HuH-7.5 (cell line): ENCODE measurements at regions not wholly inside any gene's neighbourhood (a gene's known extent, or its start where the extent isn't known, plus 50 kb on each side); places are given as distances from the start of the nearest gene placed in this dataset.
"Not testable (repeated sequence)": the region's sequence is repeated elsewhere in the genome, so short reads cannot be mapped to it uniquely, and the experiment has no call there.

Experiments
- DNase-seq: peaks from one replicate; pipeline ENCODE4 v3.0.0; 2011; ENCODE audit warnings: low spot score

DNA sequence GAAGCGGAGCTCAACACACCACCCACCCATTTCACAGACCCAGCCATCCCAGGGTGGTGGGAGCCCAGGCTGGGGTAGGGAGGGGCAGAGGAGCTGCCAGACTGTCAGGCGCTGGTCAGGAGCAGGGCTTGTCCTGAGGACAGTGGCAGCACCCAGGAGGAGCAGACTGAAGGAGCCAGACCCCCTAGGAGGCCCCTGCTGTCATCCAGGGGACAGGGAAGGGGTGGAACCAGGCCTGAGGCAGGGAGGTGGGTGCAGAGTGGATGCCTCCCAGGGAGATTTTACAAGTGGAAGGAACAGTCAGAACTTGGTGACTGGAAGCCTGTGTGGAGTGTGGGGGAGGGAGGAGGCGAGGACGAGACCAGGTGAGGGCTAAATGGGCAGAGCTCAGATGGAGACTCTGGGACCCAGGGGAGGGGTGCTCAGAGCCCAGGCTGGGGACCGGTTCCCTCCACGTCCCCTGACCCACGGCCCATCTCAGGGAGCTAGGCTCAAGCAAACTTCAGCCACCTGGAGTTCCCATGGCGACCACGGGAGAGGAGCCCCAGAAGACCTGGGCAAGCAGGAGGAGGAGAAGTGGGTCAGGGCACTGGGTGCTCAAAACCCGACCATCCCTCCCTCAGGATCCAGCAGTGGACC is 215.4 kb downstream of the TBC1D2B start:
- not testable (repeated sequence) for DNase-seq

DNA sequence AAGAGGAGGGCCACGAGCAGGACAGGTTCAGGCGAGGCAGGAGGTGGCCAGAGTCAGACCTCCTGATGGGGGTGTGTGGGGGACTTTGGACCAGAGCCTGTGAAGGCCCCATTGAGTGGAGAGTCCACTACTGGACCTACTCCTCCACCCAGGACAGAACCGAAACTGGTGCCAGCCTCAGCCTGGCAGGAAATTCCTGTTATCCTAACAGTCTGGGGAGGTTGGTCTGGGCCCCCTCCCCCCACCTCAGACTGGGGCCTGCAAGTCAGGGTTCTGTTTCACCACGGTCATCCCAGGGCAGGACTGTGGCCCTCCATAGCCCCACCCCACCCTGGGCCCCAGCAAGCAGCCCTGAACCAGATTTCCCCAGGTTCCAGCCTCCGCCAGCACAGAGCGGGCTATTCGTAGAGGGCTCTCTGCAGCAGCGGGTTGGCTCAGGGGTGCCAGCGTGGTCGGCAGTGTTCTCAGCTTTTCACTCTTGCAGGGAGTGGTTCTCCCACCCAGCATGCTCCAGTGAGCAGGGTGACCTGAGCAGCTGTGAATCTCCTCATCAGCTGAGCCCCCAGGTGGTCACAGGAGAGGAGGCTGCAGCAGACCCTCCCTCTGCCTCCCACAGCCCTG is 217.3 kb downstream of the TBC1D2B start:
- no peak for DNase-seq

DNA sequence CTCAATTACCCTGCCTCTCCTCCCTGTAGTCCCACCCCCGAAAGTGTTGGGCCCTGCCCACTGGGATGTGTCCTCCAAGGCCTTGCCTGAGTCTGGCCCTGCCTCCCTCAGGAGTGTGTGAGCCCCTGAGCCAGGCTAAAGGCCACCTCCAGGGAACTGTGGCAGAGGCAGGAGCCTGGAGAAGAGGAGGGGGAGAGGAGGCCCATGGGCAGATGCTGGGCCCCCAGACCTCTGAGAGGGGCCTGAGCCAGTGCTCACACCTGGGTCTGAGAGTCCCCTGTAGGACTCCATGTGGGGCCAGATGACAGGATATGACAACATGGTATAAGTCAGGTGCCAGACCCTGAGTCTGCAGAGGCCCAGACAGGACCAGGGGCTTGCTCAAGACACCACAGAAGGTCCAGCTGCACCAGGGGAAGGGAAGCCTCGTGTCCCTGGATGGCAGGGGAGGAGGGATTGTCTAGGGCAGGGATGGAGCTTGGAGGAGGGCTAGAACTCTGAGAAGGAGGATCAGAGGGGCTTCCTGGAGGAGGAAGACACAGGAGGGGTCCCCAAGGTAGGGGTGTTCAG is 217.9 kb downstream of the TBC1D2B start:
- DNase-seq = no peak

DNA sequence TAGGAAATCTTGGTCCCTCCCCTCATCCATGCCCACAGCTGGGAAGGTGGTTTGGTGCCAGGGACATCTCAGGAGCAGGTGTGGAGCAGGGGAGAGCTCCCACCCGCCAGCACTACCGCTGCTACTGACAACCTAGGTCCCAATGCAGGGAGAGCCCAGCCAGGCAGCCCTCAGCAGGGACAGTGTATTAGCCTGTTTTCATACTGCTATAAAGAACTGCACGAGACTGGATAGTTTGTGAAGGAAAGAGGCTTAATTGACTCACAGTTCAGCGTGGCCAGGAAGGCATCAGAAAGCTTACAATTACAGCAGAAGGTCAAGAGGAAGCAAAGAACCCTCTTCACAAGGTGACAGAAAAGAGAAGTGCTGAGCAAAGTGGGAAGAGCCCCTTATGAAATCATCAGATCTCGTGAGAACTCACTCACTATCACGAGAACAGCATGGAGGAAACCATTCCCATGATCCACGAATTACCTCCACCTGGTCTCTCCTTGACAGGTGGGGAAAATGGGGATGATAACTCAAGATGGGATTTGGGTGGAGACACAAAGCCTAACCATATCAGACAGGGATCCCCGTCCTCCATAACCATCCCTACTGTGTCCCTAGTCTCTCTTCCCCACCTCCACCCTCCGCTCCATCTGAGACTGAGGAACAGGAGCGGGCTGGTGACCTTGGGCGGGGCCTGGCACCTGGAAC is 218.6 kb downstream of the TBC1D2B start:
- no peak for DNase-seq

DNA sequence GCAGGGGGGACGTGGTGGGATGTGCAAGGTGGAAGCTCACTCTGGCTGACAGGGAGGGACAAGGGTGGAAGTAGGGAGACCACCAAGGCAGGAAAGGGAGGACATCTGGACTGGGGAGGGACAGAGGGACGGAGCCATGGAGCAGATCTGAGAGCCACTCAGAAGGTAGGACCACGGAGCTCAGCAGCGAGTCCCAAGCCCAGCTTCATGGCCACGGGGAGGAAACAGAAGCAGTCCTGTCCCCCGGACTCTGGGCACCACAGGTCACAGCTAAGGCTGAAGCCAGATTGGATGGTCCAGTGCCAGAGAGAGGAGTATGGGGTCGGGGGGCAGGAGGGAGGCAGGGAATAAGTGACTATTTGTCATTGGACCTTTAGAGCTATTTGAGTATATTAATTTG is 220.1 kb downstream of the TBC1D2B start:
- DNase-seq = no peak

DNA sequence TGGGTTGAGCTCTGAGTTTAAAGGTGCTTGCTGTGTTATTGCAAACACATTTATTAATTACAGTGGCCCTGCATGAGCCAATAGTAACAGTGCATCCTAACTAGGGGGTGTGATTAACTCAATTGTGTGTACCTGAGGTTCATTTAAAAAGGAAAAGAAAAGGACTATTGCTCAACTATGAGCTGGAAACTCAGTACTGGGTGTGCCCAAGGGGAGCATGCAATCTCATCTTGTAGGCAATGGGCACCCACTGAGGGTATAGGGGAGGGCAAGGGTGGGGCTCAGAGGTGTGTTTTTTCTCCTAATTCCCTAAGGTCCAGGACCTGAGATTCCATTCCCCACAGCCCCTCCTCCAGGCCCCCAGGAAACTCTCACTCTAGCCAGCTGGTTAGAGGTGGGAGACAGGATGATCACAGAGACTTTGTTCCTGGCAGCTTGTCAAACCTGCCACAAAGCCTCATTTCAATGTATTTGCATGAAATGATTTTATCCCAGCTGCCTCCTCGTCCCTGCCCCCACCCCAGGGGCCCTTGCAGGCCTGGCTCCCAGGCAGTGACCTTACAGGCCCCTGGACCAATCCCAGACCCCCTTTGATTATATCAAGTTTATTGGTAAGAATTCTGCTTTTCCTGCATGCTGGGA is 220.7 kb downstream of the TBC1D2B start:
- DNase-seq = no peak

DNA sequence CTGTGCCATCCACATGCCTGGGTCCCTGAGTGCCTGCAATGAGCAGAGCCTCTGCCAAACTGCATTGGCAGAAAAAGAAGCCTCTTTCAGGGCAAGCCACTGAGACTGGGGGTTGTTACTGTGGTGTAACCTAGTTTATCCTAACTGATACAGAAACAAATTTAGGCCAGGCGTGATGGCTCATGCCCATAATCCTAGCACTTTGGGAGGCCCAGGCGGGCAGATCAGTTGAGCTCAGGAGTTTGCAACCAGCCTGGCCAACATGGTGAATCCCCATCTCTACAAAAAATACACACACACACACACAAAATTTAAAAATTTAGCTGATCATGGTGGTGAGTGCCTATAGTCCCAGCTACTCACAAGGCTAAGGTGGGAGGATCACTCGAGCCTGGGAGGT is 221.6 kb downstream of the TBC1D2B start:
- no peak for DNase-seq

DNA sequence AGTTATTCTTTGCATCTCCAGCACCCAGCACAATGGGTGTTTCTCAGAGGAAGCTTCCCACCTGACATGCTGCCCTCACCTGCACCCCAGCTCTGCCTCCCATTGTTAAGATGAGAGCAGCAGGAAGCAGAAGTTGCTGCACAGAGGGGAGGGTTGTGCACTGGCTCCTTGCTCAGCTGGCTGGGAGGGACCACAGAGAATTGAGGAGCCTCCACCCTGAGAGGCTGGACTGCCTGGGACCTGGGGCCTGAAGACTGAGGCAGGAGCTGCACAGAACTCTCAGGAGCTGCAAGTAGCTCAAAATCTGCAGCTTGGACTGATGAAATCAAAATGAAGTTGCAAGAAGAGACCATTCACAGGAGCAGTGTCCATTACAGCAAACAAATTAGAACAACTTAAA is 222.3 kb upstream of the LINGO1 start:
- no peak for DNase-seq

DNA sequence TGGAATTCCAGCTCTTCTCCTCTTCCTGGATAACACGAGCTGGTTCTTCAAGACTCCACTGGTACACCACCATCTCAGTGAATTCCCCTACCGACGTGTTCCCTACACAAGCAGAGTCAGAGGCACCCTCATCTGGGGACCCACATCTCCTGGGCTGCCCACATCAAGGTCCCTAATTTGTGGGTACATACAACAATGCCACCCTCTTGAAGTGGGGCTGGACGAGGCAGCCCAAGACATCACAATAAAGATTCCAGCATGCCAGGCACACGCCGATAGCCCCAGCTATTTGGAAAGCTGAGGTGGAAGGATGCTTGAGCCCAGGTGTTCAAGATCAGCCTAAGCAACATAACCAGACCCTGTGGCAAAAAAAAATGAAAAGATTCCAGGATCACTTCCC is 221.2 kb upstream of the LINGO1 start:
- DNase-seq = no peak

DNA sequence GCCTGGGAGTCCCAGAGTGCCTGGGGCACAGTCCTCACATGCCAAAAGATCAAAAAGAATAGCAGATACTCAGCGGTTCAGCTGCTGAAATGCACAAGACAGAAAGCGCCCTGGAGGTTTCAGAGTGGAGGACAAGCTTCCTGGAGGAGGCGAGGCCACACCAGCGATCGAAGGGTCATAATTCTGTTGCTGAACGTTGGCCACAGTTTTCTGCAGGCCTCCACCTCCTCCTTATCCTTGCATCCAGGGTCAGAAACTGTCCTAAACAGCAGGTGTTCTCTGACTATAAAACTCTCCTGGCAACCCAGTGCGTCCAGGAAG is 220.3 kb upstream of the LINGO1 start:
- DNase-seq = no peak

DNA sequence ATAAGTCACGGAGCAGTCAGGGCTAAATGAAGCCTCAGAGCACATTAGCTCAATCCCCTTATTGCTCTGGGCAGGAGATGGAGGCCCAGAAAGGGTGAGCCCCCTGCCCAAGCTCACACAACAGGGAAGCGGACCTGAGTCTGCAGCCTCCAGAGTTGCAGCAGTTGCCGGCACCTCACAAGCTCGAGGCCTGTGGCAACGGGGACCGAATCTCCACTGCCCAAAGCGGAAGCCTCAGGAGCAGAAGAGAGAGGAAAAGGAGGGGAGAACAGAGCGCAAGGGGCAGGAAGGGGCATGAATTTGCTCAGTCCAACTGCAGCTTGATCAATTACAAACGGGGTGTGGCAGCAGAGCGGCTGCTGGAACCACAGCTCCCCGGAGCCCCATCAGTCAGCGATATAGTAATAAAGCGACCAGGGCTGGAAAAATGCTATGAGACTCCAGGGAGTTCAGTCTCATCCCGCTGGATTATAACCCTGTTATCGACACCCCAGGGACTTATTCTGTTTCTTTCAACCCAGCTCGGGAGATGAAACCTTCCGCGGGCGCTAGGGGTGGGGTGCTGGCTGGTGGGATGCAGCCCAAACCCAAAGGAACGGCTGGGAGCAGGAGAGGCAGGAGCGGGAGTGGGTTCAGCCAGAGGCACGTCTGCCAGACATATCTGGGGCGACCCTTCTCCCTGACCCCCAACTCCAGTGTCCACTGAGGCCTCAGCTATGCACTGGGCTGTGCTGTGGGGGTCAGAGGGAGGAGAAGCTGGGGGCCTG is 219.7 kb upstream of the LINGO1 start:
- DNase-seq = no peak

DNA sequence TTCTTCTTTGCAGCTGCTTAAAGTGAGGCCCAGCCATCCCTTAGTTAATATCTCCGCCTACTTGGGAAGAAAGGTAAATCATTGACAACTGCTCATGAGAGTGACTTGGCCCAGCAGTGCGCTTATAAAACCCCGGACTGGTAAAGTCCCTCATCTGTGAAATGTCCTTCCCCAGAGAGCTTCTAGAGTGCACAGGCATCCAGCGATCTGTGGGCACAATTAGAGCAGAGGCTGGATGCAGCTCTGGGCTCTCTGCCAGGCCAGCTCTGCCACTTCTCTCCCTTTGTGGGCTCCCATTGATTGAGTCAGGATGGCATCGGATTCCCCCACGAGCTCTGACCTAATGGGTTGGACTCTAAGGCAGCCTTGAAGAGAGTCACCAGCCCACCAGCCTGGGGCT is 219.0 kb upstream of the LINGO1 start:
- DNase-seq = no peak

DNA sequence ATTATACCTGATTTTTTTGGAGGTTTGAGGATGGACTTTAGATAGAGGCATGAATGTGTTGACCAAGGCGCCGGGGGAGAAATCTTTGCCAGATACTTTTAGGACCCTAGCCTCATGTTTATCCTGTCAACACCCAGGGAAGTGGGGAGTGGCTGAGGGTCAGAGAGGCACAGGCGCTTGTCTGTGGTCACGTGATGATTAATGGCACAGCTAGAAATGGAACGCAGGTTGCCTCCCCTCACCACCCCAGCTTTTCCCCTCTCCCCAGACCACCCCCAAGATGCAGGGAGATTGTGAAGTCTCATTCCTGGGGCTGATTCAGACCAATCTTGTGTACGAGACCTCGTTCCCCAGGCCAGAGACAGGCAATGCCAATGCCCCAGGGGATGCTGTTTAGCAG is 218.4 kb upstream of the LINGO1 start:
- no peak for DNase-seq

DNA sequence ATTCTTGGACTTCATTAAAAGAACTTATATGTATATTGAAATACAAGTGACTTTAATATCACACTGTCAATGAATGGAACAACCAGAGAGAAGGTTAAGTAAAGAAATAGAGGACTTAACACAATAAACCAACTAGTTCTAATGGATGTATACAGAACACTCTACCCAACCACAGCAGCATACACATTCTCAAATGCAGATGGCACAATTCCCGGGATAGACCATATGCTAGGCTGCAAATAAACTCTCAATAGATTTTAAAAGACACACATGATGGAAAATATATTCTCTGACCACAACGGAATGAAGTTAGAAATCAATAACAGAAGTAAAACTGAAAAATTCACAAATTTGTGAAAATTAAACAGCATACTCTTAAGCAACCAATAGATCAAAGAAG is 214.3 kb upstream of the LINGO1 start:
- DNase-seq = no peak

DNA sequence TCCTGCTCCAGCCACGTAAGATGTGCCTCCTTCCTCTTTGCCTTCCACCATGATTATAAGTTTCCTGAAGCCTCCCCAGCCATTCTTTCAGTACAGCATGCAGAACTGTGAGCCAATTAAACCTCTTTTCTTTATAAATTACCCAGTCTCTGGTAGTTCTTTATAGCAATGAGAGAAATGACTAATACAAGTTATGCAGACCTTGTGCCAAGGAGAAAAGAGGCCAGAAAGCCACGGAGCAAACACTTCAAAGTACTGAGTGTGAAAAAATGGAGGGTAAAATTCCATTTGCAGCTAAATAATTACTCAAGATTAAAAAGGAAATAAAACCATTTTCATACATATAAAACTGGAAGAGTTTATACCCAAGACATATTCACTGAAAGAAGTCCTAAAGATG is 213.6 kb upstream of the LINGO1 start:
- DNase-seq = no peak

DNA sequence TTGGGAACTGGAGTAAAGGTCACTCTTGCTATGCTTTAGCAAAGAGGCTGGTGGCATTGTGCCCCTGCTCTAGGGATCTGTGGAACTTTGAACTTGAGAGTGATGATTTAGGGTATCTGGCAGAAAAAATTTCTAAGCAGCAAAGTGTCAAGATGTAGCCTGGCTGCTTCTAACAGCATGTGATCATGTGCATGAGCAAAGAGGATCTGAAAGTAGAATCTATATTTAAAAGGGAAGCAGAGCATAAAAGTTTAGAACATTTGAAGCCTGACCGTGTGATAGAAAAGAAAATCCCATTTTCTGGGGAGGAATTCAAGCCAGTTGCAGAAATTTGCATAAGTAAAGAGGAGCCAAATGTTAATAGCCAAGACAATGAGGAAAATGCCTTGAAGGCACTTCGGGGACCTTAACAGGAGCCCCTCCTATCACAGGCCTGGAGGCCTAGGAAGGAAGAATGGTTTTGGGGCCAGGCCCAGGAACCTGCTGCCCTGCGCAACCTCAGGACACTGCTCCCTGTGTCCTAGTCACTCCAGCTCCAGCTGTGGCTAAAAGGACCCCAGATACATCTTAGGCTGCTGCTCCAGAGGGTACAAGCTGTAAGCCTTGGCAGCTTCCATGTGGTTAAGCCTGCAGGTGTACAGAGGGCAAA is 212.2 kb upstream of the LINGO1 start:
- DNase-seq = no peak

DNA sequence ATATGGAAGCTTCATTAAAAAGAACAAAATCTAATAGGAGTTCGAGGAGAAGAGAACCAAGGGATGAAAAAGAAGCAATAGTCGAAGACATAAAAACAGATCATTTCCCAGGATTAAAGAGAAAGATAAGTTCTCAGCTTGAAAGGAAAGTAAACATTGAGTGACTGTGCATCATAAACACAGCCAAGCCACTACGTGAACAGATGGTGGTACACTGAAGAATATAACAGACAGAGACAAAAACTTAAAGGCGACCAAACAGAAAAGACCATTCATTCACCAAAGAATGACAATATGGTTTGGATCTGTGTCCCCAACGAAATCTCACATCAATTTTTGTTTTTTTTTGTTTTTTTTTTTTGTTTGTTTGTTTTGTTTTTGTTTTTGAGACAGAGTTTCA is 210.8 kb upstream of the LINGO1 start:
- no peak for DNase-seq

DNA sequence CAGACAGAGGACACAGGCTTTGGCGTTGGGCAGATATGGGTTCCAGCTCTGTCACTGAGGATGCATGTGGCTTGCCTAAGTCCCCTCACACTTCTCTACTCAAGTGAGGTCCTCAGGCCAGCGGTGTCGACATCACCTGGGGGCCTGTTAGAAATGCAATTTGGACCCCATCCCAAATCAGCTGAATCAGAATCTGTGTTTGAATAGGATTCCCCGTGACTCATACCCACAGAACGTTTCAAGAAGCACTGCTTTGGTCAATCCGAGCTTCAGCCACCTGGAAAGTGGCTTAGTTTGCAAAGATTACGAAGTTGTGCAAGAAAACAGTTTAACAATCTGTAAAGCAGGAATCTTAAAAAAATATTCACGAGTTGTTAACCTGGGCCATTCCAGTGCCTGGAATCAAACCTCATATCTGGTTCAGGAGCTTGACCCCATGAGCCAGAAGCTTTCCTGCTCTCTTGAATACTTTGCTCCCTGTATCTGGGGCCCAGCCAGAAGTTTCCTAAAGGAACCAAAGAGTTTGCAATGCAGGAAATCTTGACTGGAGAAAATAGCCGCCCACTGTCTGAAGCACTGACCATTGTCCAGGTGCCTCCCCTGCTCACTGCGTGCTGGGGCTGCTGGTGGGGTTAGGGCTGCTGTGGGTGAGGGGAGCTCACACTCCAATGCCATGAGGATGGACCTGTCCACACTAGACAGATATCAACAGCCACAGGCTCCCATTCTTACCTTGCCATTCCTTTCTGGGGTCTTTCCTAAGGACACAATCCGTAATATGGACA is 208.5 kb upstream of the LINGO1 start:
- DNase-seq = no peak

DNA sequence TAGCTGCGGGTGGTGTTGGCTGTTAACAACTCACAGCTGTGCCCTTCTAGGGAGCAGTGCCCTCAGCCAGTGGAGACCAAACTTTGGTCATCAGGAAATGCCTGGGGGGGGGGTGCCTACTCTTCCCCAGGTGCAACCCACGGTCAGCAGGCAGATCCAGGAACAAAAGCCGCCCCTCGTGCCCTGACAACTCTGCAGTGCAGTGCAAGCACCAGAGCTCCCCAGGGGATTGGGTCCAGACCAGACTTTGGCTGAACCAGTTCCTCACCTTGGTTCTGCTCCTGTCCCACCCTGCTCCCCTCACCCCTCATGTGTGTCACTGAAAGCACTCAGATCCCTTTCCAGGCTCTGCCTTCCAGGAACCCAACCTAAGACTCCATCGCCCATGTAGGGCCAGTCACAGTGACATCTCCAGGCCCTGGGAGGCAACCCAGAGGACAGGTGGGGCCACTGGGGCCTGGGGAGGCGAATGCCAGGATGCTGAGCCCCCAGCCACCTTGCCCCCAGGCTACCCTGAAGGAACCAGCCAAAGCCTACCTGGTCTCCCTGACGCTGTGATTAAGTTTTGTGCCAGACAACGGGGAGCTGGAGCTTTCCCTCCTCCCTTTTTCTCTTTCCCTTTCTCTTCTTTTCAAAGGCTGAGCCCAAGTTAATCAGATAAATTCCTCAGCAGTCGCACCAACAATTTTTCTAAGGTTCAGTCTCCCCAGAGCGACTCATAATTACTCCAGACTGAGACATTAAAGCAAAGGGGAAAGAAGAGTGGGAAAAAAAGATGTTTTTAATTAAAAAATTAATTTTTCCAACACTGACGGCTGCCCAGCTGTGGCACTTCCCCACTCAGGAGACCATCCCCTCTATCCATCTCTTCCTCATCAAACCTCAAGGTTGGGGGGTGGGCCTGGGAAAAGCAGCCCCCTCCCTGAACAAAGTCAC is 207.5 kb upstream of the LINGO1 start:
- DNase-seq = no peak

DNA sequence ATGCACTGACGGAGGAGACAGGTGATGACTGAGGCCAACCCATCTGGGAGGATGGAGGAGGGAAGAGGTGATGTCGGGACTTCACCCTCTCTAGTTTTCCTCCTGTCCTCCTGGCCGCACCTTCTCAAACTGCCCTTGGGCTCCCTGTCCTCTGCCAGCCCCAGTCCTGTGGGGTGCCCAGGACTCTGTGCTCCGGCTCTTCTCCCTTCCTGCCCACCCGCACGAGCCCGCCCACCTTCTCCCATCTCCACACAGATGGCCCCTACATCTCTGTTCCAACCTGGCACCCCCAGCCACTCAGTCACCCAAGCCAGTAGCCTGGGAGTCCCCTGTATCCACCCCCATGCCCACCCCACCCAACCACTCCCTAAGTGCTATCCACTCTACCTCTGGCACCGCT is 206.7 kb upstream of the LINGO1 start:
- DNase-seq = no peak
